CD4-positive, alpha-beta T cell treated with Interferon gamma for 1 hour (primary cell): ENCODE measurements at regions not wholly inside any gene's neighbourhood (a gene's known extent, or its start where the extent isn't known, plus 50 kb on each side); places are given as distances from the start of the nearest gene placed in this dataset.
"Not testable (repeated sequence)": the region's sequence is repeated elsewhere in the genome, so short reads cannot be mapped to it uniquely, and the experiment has no call there.

ENCODE experiments used
- DNase-seq: peaks from one replicate; pipeline ENCODE4 v3.0.0-alpha.2; 2020

GRCh38 chr12:85575120-85576096 is 260.8 kb downstream of the RASSF9 start:
- DNase-seq, result no peak

GRCh38 chr12:85580562-85581168 is 255.5 kb downstream of the RASSF9 start:
- no peak for DNase-seq

- DNase-seq, result no peak
These were observed 249.1 kb downstream of the RASSF9 start for GRCh38 chr12:85587158-85587557.

- DNase-seq, result no peak
These were observed 248.0 kb downstream of the RASSF9 start for GRCh38 chr12:85588221-85588620.

- DNase-seq, result no peak
These were observed 235.4 kb downstream of the RASSF9 start for GRCh38 chr12:85600841-85601240.

GRCh38 chr12:85603556-85603955 is 232.7 kb downstream of the RASSF9 start:
- DNase-seq, result no peak

- DNase-seq, result no peak
These were observed 229.8 kb downstream of the RASSF9 start for GRCh38 chr12:85606455-85606854.

GRCh38 chr12:85609778-85610177 is 226.4 kb downstream of the RASSF9 start:
- DNase-seq, result no peak

- no peak for DNase-seq
These were observed 226.0 kb downstream of the RASSF9 start for GRCh38 chr12:85610194-85610593.

- DNase-seq, result no peak
These were observed 220.0 kb downstream of the RASSF9 start for GRCh38 chr12:85616201-85616600.

GRCh38 chr12:85617307-85618091 is 218.7 kb downstream of the RASSF9 start:
- DNase-seq, result no peak

GRCh38 chr12:85621041-85621440 is 215.2 kb downstream of the RASSF9 start:
- DNase-seq, result no peak

GRCh38 chr12:85623763-85624162 is 212.4 kb downstream of the RASSF9 start:
- no peak for DNase-seq

GRCh38 chr12:85625467-85625866 is 210.7 kb downstream of the RASSF9 start:
- DNase-seq, result no peak

- DNase-seq, result no peak
These were observed 210.0 kb downstream of the RASSF9 start for GRCh38 chr12:85626001-85626783.

- no peak for DNase-seq
These were observed 209.4 kb downstream of the RASSF9 start for GRCh38 chr12:85626784-85627171.

GRCh38 chr12:85627584-85627983 is 208.6 kb downstream of the RASSF9 start:
- no peak for DNase-seq

- not testable (repeated sequence) for DNase-seq
These were observed 207.6 kb downstream of the RASSF9 start for GRCh38 chr12:85628562-85628961.

- no peak for DNase-seq
These were observed 205.4 kb downstream of the RASSF9 start for GRCh38 chr12:85630851-85631250.

- DNase-seq, result no peak
These were observed 203.8 kb downstream of the RASSF9 start for GRCh38 chr12:85632390-85632789.

GRCh38 chr12:85633491-85633890 is 202.7 kb downstream of the RASSF9 start:
- no peak for DNase-seq

GRCh38 chr12:85639834-85640233 is 196.4 kb downstream of the RASSF9 start:
- DNase-seq, result no peak

- no peak for DNase-seq
These were observed 194.4 kb downstream of the RASSF9 start for GRCh38 chr12:85641796-85642195.
